ENCODE measurements at regions not wholly inside any gene's neighbourhood (a gene's known extent, or its start where the extent isn't known, plus 50 kb on each side); places are given as distances from the start of the nearest gene placed in this dataset.

GRCh38 chr7:50863053-50863452, 80.4 kb upstream of the GRB10 start:
- TF ChIP-seq CTCF (IDR thresholded peaks at IDR 0.05) = no peak
- no peaks in the 10 kb centered on the region for H3K36me3 Mint-ChIP-seq (ENCODE audit: low read depth)
- H3K27ac Mint-ChIP-seq (ENCODE audit: unreplicated experiment) = no peak overlapping the region
- no peaks in the 10 kb centered on the region for H3K9me3 Mint-ChIP-seq (ENCODE audit: low read depth)
- DNase-seq (ENCODE audit: low spot score) = no peak
- H3K27me3 Mint-ChIP-seq (ENCODE audit: low read depth) = no peaks in the 10 kb centered on the region
- no peak overlapping the region for H3K4me3 Mint-ChIP-seq (ENCODE audit: unreplicated experiment)
- peaks cover under 1% of the 10 kb centered on the region for H3K4me1 Mint-ChIP-seq (ENCODE audit: low read depth)

GRCh38 chr7:50862302-50862701, 79.6 kb upstream of the GRB10 start:
- H3K27me3 Mint-ChIP-seq (ENCODE audit: low read depth) = no peaks in the 10 kb centered on the region
- no peak overlapping the region for H3K27ac Mint-ChIP-seq (ENCODE audit: unreplicated experiment)
- no peaks in the 10 kb centered on the region for H3K9me3 Mint-ChIP-seq (ENCODE audit: low read depth)
- no peak overlapping the region for H3K4me3 Mint-ChIP-seq (ENCODE audit: unreplicated experiment)
- no peaks in the 10 kb centered on the region for H3K36me3 Mint-ChIP-seq (ENCODE audit: low read depth)
- DNase-seq (ENCODE audit: low spot score) = no peak
- no peaks in the 10 kb centered on the region for H3K4me1 Mint-ChIP-seq (ENCODE audit: low read depth)
- no peak for TF ChIP-seq CTCF (IDR thresholded peaks at IDR 0.05)

GRCh38 chr7:50860598-50860997, 77.9 kb upstream of the GRB10 start:
- TF ChIP-seq CTCF (IDR thresholded peaks at IDR 0.05) = no peak
- Mint-ChIP-seq H3K4me1 (ENCODE audit: low read depth) (no peaks in the 10 kb centered on the region), H3K36me3 (ENCODE audit: low read depth) (no peaks in the 10 kb centered on the region), H3K4me3 (ENCODE audit: unreplicated experiment) (no peak overlapping the region), H3K27ac (ENCODE audit: unreplicated experiment) (no peak overlapping the region), H3K27me3 (ENCODE audit: low read depth) (no peaks in the 10 kb centered on the region), H3K9me3 (ENCODE audit: low read depth) (no peaks in the 10 kb centered on the region)
- no peak for DNase-seq (ENCODE audit: low spot score)

- Mint-ChIP-seq H3K27ac (ENCODE audit: unreplicated experiment) (no peak overlapping the region), H3K4me1 (ENCODE audit: low read depth) (no peaks in the 10 kb centered on the region), H3K4me3 (ENCODE audit: unreplicated experiment) (no peak overlapping the region), H3K9me3 (ENCODE audit: low read depth) (no peaks in the 10 kb centered on the region), H3K27me3 (ENCODE audit: low read depth) (no peaks in the 10 kb centered on the region), H3K36me3 (ENCODE audit: low read depth) (no peaks in the 10 kb centered on the region)
- DNase-seq (ENCODE audit: low spot score) = no peak
- TF ChIP-seq CTCF (IDR thresholded peaks at IDR 0.05) = no peak
These were observed 77.5 kb upstream of the GRB10 start for GRCh38 chr7:50860174-50860573.

GRCh38 chr7:50858528-50859245, 76.0 kb upstream of the GRB10 start:
- TF ChIP-seq CTCF (IDR thresholded peaks at IDR 0.05) = no peak
- no peaks in the 10 kb centered on the region for H3K9me3 Mint-ChIP-seq (ENCODE audit: low read depth)
- no peak overlapping the region for H3K27ac Mint-ChIP-seq (ENCODE audit: unreplicated experiment)
- H3K27me3 Mint-ChIP-seq (ENCODE audit: low read depth) = no peaks in the 10 kb centered on the region
- H3K36me3 Mint-ChIP-seq (ENCODE audit: low read depth) = no peaks in the 10 kb centered on the region
- H3K4me1 Mint-ChIP-seq (ENCODE audit: low read depth) = no peaks in the 10 kb centered on the region
- no peak for DNase-seq (ENCODE audit: low spot score)
- no peak overlapping the region for H3K4me3 Mint-ChIP-seq (ENCODE audit: unreplicated experiment)
